Mammary epithelial cell (primary cell): ENCODE measurements at regions not wholly inside any gene's neighbourhood (a gene's known extent, or its start where the extent isn't known, plus 50 kb on each side); places are given as distances from the start of the nearest gene placed in this dataset.

ENCODE experiments used
- EZH2 ChIP-seq: IDR thresholded peaks from 2 replicates; pipeline ENCODE4 v1.6.1; 2012; ENCODE audit warnings: low read length, inconsistent platforms, borderline replicate concordance
- TF ChIP-seq, protein P1 (sequence below), 2 donors: IDR thresholded peaks in 1 of 2; conservative IDR thresholded peaks in 1 of 2; 2 replicates each; pipeline ENCODE4 v1.5.1; 2011 to 2012; ENCODE audit warnings: inconsistent platforms in 2 of 2, low read length in 2 of 2, mild to moderate bottlenecking in 2 of 2, control low read depth in 1 of 2, low read depth in 1 of 2; ENCODE audit not compliant: insufficient read depth in 1 of 2; ENCODE audit errors: extremely low read depth in 1 of 2

DNA sequence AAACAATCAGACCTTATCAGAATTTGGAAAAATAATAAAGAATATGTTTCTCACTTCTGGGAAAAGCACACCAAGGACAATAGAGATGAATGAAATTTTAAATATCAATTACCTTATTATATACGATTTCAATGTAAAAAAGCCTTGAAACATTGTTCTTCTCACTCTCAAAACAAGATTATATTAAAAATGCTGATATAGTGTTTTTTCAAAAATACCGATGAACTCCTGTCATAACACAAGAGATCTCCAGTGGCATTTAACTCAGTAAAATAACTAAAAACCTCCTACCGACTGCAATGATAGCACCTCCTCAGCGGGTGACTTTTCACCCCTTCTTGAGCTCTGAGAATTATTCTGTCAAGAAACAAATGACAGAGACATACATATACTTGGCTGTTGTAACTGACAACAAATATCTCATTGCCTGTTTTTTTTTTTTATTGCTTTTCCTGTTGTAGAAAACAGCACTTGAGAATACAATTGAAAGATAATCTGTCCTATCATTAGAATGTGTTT lies 1237.3 kb downstream of the C4orf33 start:
- TF ChIP-seq, protein P1, sequence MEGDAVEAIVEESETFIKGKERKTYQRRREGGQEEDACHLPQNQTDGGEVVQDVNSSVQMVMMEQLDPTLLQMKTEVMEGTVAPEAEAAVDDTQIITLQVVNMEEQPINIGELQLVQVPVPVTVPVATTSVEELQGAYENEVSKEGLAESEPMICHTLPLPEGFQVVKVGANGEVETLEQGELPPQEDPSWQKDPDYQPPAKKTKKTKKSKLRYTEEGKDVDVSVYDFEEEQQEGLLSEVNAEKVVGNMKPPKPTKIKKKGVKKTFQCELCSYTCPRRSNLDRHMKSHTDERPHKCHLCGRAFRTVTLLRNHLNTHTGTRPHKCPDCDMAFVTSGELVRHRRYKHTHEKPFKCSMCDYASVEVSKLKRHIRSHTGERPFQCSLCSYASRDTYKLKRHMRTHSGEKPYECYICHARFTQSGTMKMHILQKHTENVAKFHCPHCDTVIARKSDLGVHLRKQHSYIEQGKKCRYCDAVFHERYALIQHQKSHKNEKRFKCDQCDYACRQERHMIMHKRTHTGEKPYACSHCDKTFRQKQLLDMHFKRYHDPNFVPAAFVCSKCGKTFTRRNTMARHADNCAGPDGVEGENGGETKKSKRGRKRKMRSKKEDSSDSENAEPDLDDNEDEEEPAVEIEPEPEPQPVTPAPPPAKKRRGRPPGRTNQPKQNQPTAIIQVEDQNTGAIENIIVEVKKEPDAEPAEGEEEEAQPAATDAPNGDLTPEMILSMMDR (conservative IDR thresholded peaks at IDR 0.05 in 1 of 2, IDR thresholded peaks at IDR 0.05 in 1 of 2; ENCODE audit: extremely low read depth in 1 of 2, insufficient read depth in 1 of 2, low read depth in 1 of 2, low read length in 2 of 2) = no peak
- no peak for TF ChIP-seq EZH2
